Panc1 (cell line): ENCODE measurements at regions not wholly inside any gene's neighbourhood (a gene's known extent, or its start where the extent isn't known, plus 50 kb on each side); places are given as distances from the start of the nearest gene placed in this dataset.

Experiments
- POLR2AphosphoS5 ChIP-seq: IDR thresholded peaks from 2 replicates; pipeline ENCODE4 v1.6.1; 2012; ENCODE audit warnings: mild to moderate bottlenecking, low read depth, low read length, moderate library complexity
- TCF7L2 ChIP-seq: IDR thresholded peaks from 2 replicates; pipeline ENCODE4 v1.6.1; 2011; ENCODE audit warnings: mild to moderate bottlenecking, low read depth, low read length, inconsistent platforms
- TF ChIP-seq, protein P1 (sequence below): fragments of 450-650 bp; IDR thresholded peaks from 2 replicates; pipeline ENCODE4 v1.5.1; 2017; ENCODE audit warnings: mild to moderate bottlenecking
- TF ChIP-seq, protein P2 (sequence below), 2 experiments: IDR thresholded peaks; 2 replicates each; pipeline ENCODE4 v1.6.1; 2011 to 2012; ENCODE audit warnings: low read depth in 2 of 2, control low read depth in 1 of 2, low read length in 1 of 2, mild to moderate bottlenecking in 1 of 2, moderate library complexity in 1 of 2; ENCODE audit not compliant: insufficient read depth in 1 of 2

DNA sequence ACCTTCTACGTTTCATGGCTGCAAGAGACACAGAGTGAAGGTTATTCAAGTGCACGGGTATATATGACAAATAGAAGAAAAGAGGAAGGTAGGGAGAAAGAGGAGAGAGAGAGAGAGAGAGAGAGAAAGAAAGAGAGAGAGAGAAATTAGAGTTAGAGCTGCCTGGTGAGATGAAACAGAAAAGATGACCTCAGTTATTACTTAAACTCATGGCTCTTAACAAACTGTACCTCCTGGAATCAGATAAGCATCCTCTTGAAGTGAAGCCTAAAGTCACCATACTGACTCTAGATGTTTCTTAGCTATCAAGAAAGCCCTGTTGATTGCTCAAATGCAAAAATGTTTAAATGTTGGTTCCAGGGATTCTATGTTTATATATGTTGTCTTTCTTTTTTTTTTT is 597.7 kb upstream of the ZP4 start:
- TF ChIP-seq, protein P1, sequence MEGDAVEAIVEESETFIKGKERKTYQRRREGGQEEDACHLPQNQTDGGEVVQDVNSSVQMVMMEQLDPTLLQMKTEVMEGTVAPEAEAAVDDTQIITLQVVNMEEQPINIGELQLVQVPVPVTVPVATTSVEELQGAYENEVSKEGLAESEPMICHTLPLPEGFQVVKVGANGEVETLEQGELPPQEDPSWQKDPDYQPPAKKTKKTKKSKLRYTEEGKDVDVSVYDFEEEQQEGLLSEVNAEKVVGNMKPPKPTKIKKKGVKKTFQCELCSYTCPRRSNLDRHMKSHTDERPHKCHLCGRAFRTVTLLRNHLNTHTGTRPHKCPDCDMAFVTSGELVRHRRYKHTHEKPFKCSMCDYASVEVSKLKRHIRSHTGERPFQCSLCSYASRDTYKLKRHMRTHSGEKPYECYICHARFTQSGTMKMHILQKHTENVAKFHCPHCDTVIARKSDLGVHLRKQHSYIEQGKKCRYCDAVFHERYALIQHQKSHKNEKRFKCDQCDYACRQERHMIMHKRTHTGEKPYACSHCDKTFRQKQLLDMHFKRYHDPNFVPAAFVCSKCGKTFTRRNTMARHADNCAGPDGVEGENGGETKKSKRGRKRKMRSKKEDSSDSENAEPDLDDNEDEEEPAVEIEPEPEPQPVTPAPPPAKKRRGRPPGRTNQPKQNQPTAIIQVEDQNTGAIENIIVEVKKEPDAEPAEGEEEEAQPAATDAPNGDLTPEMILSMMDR, result no peak
- TF ChIP-seq POLR2AphosphoS5 (no peak), TCF7L2 (no peak)
- TF ChIP-seq, protein P2, sequence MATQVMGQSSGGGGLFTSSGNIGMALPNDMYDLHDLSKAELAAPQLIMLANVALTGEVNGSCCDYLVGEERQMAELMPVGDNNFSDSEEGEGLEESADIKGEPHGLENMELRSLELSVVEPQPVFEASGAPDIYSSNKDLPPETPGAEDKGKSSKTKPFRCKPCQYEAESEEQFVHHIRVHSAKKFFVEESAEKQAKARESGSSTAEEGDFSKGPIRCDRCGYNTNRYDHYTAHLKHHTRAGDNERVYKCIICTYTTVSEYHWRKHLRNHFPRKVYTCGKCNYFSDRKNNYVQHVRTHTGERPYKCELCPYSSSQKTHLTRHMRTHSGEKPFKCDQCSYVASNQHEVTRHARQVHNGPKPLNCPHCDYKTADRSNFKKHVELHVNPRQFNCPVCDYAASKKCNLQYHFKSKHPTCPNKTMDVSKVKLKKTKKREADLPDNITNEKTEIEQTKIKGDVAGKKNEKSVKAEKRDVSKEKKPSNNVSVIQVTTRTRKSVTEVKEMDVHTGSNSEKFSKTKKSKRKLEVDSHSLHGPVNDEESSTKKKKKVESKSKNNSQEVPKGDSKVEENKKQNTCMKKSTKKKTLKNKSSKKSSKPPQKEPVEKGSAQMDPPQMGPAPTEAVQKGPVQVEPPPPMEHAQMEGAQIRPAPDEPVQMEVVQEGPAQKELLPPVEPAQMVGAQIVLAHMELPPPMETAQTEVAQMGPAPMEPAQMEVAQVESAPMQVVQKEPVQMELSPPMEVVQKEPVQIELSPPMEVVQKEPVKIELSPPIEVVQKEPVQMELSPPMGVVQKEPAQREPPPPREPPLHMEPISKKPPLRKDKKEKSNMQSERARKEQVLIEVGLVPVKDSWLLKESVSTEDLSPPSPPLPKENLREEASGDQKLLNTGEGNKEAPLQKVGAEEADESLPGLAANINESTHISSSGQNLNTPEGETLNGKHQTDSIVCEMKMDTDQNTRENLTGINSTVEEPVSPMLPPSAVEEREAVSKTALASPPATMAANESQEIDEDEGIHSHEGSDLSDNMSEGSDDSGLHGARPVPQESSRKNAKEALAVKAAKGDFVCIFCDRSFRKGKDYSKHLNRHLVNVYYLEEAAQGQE (IDR thresholded peaks at IDR 0.05; ENCODE audit: insufficient read depth in 1 of 2, low read depth in 2 of 2, low read length in 1 of 2), result no peak
